GM18858 (cell line): ENCODE measurements at regions not wholly inside any gene's neighbourhood (a gene's known extent, or its start where the extent isn't known, plus 50 kb on each side); places are given as distances from the start of the nearest gene placed in this dataset.

Experiments used
- ATAC-seq: cut with Tn5 transposase; IDR thresholded peaks from one replicate; pipeline ENCODE4 v1.9.1; 2021; ENCODE audit not compliant: unreplicated experiment

DNA sequence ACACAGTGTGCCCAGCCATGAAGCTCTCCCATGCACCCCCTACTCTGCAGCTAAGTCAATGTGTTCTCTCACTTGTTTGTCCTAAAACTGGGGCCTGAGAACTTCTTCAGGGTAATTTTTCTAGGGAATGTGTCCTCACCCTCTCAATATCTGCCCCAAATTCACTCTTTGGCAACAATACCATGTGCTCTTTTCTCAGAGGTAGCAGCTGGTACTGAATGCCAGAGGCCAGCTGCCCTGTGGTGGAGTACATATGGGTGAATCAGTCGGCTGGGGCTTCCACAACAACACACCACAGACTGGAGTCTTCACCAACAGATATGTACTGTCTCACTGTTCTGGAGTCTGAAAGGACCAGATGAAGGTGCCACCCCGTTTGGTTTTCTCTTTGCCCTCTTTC lies 97.7 kb upstream of the TOP3B start:
- ATAC-seq = no peak

GRCh38 chr22:22079404-22080148 lies 97.0 kb upstream of the TOP3B start:
- ATAC-seq = no peak

GRCh38 chr22:22078329-22078728 lies 95.7 kb upstream of the TOP3B start:
- ATAC-seq = no peak

DNA sequence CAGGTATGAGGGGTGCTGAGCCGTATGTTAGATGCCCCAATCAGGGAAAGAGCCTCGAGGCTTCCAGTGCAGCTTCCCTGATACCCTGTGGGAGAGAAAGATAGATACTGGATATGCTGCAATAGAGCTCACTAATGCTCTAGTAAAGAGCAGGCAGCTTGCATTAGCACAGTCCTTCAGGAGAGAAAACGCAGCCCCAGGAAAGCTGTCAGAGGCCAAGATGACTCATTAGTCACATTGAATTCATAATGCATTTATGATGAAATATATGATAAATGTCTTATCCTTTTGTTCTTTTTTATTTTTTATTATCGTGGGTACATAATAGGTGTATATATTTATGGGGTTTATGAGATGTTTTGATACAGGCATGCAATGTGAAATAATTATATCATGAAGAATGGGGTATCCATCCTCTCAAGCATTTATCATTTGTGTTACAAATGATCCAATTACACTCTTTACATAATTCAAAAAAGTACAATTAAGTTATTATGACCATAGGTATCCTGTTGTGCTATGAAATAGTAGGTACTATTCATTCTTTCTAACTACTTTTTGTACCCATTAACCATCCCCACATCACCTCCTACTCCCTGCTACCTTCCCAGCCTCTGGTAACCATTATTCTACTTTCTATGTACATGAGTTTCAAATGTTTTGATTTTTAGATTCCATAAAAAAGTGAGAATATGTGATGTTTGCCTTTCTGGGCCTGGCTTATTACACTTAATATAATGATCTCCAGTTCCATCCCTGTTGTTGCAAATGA lies 94.5 kb upstream of the TOP3B start:
- no peak for ATAC-seq

GRCh38 chr22:22076361-22076760 lies 93.8 kb upstream of the TOP3B start:
- ATAC-seq = no peak

GRCh38 chr22:22075382-22076163 lies 93.0 kb upstream of the TOP3B start:
- no peak for ATAC-seq

DNA sequence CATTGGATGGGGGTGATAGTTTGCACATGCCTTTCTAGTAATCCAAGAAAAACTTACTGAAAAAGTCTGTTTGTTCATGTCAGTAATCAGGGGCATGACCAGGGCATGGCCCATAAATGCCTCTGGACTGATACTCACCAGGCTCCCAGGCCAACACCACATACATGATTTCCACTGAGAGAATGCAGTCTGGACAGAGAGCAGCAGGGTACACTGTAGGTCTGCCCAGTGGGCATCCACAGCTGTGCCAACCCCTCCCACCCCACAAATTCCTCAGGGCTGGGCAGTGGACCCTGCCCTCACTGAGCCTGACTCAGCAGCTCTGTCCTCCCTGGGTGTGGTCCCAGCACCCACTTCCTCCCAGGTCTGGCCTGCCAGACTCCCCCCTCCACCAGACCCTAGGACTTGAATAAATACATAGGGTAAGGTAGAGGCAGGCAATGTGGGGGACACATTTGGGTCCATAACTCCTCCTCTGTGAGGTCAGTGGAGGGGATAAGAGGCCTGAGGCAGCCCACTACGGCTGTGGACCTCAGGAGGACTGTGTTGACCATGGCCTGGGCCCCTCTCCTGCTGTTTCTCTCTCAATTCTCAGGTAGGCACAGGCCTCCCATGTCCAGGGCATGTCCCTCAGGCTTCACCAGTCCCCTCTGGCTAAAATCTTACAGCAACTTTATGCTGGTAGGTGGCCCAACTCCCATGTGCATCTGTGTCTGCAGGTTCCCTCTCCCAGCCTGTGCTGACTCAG lies 92.2 kb upstream of the TOP3B start:
- ATAC-seq = no peak

GRCh38 chr22:22073769-22074561 lies 91.4 kb upstream of the TOP3B start:
- no peak for ATAC-seq

GRCh38 chr22:22072169-22072836 lies 89.7 kb upstream of the TOP3B start:
- no peak for ATAC-seq

- ATAC-seq = no peak
Measured at GRCh38 chr22:22071455-22071854, 88.9 kb upstream of the TOP3B start.

DNA sequence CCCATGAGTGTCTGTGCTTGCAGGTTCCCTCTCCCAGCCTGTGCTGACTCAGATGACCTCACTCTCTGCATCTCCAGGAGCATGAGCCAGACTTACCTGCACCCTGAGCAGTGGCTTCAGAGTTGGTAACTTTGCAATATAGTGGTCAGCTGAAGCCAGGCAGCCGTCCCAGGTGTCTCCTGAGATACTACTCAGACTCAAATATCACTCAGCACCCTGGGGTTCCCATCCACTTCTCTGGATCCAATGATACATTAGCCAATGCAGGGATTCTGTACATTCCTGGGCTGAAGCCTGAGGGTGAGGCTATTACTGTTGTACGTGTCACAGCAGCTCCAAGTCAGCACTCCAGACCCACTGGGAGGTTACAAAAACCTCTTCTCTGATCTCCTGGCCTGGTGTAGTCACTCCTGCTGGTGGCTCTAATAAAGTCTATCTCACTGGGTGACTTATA lies 87.8 kb upstream of the TOP3B start:
- ATAC-seq = no peak

- no peak for ATAC-seq
Measured at GRCh38 chr22:22069450-22070370, 87.1 kb upstream of the TOP3B start.

GRCh38 chr22:22068657-22069056 lies 86.1 kb upstream of the TOP3B start:
- ATAC-seq = no peak

- no peak for ATAC-seq
Measured at GRCh38 chr22:22068025-22068424, 85.4 kb upstream of the TOP3B start.

DNA sequence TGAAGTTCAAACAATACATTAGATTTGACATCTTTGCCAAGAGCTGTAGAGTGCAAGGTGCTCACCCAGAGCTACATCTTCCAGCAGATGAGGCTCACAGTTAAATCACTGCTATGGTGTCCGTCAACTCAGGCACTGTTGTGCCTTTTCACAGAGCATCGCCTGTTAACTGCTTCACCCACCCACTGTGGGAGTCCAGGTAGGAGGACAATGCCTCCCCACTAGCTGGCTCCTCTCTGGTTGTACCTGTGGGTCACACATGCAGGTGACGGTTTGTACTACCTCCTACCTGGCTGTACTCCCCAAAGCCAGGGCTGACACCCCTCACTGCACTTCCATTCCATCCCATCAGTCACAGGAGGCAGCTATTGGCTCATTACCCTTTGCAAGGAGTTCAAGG lies 84.6 kb upstream of the TOP3B start:
- no peak for ATAC-seq

GRCh38 chr22:22064580-22064979 lies 82.0 kb upstream of the TOP3B start:
- no peak for ATAC-seq

- ATAC-seq = no peak
Measured at GRCh38 chr22:22062306-22062793, 79.8 kb upstream of the TOP3B start.
